ENCODE measurements at regions not wholly inside any gene's neighbourhood (a gene's known extent, or its start where the extent isn't known, plus 50 kb on each side); places are given as distances from the start of the nearest gene placed in this dataset.
"Not testable (repeated sequence)": the region's sequence is repeated elsewhere in the genome, so short reads cannot be mapped to it uniquely, and the experiment has no call there.

DNA sequence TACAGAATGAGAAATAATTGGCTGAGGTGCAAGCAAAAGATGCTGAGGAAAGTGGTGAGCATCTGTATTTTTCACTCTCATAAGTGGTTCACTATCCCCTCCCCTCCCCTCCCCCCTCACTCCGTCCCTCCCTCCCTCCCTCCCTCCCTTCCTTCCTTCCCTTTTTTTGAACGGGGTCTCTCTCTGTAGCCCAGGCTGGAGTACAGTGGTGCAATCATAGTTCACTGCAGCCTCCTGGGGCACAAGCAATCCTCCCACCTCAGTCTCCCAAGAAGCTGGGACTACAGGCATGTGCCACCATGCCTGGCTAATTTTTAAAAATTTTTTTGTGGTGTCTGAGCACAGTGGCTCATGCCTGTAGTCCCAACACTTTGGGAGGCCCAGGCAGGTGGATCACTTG, 67.6 kb upstream of the SHLD1 start:
- TF ChIP-seq, protein P1, sequence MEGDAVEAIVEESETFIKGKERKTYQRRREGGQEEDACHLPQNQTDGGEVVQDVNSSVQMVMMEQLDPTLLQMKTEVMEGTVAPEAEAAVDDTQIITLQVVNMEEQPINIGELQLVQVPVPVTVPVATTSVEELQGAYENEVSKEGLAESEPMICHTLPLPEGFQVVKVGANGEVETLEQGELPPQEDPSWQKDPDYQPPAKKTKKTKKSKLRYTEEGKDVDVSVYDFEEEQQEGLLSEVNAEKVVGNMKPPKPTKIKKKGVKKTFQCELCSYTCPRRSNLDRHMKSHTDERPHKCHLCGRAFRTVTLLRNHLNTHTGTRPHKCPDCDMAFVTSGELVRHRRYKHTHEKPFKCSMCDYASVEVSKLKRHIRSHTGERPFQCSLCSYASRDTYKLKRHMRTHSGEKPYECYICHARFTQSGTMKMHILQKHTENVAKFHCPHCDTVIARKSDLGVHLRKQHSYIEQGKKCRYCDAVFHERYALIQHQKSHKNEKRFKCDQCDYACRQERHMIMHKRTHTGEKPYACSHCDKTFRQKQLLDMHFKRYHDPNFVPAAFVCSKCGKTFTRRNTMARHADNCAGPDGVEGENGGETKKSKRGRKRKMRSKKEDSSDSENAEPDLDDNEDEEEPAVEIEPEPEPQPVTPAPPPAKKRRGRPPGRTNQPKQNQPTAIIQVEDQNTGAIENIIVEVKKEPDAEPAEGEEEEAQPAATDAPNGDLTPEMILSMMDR (IDR thresholded peaks at IDR 0.05): not testable (repeated sequence)
- TF ChIP-seq EZH2 (IDR thresholded peaks at IDR 0.05; ENCODE audit: borderline replicate concordance, insufficient read depth, low read depth, low read length, poor library complexity, severe bottlenecking): not testable (repeated sequence)
